B cell (primary cell): ENCODE measurements at regions not wholly inside any gene's neighbourhood (a gene's known extent, or its start where the extent isn't known, plus 50 kb on each side); places are given as distances from the start of the nearest gene placed in this dataset.

ENCODE experiments used
- ATAC-seq: fragments of 200-7000 bp; cut with Tn5 transposase; one replicate; pipeline ENCODE4 v1.10.0; 2021; ENCODE audit warnings: low read depth, mild to moderate bottlenecking, moderate number of reproducible peaks, moderate library complexity
- CTCF ChIA-PET: fragments of 350-600 bp; sonication (Branson Sonifier 250); formaldehyde crosslinking; loops from one replicate; lab custom pipeline; 2021; ENCODE audit warnings: antibody characterized with exemption, inconsistent platforms; lab: Charles Lee
- POLR2A ChIA-PET: fragments of 350-600 bp; sonication (Branson Sonifier 250); formaldehyde crosslinking; loops from one replicate; lab custom pipeline; 2021; ENCODE audit warnings: antibody characterized with exemption; lab: Charles Lee
- DNase-seq: peaks from one replicate; pipeline ENCODE4 v3.0.0; 2013
- H2AFZ ChIP-seq: 2 replicates; pipeline ENCODE4 v1.6.1; 2012; ENCODE audit warnings: mild to moderate bottlenecking, low read depth, low read length; ENCODE audit not compliant: insufficient read depth, poor library complexity, severe bottlenecking
- H3K27ac ChIP-seq, 2 donors: 1 replicate in 1 of 2; 2 replicates in 1 of 2; pipeline ENCODE4 v1.5.1; 2012 to 2013; ENCODE audit warnings: low read length in 2 of 2, mild to moderate bottlenecking in 2 of 2, moderate library complexity in 1 of 2
- H3K27me3 ChIP-seq, 4 experiments: fragments of 200-600 bp in 1 of 4; sonication (generic) in 1 of 4; replicated peaks in 1 of 4; 1 replicate in 2 of 4; 2 replicates in 2 of 4; pipeline versions ENCODE4 v1.6.1 to v1.7.0; 2013 to 2016; ENCODE audit warnings: low read length in 3 of 4, mild to moderate bottlenecking in 2 of 4, mixed read lengths in 1 of 4, moderate library complexity in 1 of 4; ENCODE audit not compliant: insufficient read depth in 4 of 4, control insufficient read depth in 3 of 4; ENCODE audit errors: control extremely low read depth in 1 of 4
- H3K36me3 ChIP-seq, 2 experiments: replicated peaks in 1 of 2; 1 replicate in 1 of 2; 2 replicates in 1 of 2; pipeline versions ENCODE4 v1.6.1 to v1.7.1; 2013; ENCODE audit warnings: low read length in 1 of 2; ENCODE audit not compliant: insufficient read depth in 2 of 2, control insufficient read depth in 1 of 2; ENCODE audit errors: control extremely low read depth in 1 of 2, extremely low read depth in 1 of 2
- H3K4me1 ChIP-seq, 2 donors: fragments of 200-600 bp in 1 of 2; sonication (generic) in 1 of 2; 1 replicate in 1 of 2; 2 replicates in 1 of 2; pipeline versions ENCODE4 v1.5.1 to v1.6.1; 2013 to 2017; ENCODE audit warnings: low read length in 2 of 2; ENCODE audit not compliant: control insufficient read depth in 2 of 2, insufficient read depth in 2 of 2
- H3K4me2 ChIP-seq: replicated peaks from 2 replicates; pipeline ENCODE3; 2012; ENCODE audit warnings: mild to moderate bottlenecking, low read depth, low read length; ENCODE audit not compliant: poor library complexity, severe bottlenecking
- H3K4me3 ChIP-seq, 5 experiments: fragments of 200-600 bp in 1 of 5; sonication (generic) in 1 of 5; 1 replicate in 3 of 5; 2 replicates in 2 of 5; pipeline versions ENCODE4 v1.5.1 to v1.7.0; 2011 to 2016; ENCODE audit warnings: low read length in 4 of 5, mild to moderate bottlenecking in 4 of 5, low read depth in 2 of 5, control low read depth in 1 of 5, moderate library complexity in 1 of 5; ENCODE audit not compliant: insufficient read depth in 1 of 5; ENCODE audit errors: control extremely low read depth in 1 of 5, extremely low read depth in 1 of 5
- H3K79me2 ChIP-seq: fragments of 200-600 bp; sonication (generic); one replicate; pipeline ENCODE4 v1.6.0; 2016; ENCODE audit warnings: low read length; ENCODE audit not compliant: control insufficient read depth, insufficient read depth
- H3K9ac ChIP-seq: fragments of 200-600 bp; sonication (generic); 2 replicates; pipeline ENCODE4 v1.6.1; 2017; ENCODE audit warnings: mild to moderate bottlenecking, low read length, moderate library complexity
- H3K9me3 ChIP-seq, 3 donors: one replicate each; pipeline versions ENCODE4 v1.6.1 to v1.7.1; 2013; ENCODE audit warnings: low read length in 2 of 3; ENCODE audit not compliant: control insufficient read depth in 2 of 3, insufficient read depth in 1 of 3; ENCODE audit errors: control extremely low read depth in 1 of 3
- H4K20me1 ChIP-seq: 2 replicates; pipeline ENCODE4 v1.6.0; 2012; ENCODE audit warnings: mild to moderate bottlenecking, low read length; ENCODE audit not compliant: insufficient read depth, control insufficient read depth, poor library complexity, severe bottlenecking
- H3K27ac Mint-ChIP-seq: one replicate; pipeline ENCODE4 v1.8.0; 2021; ENCODE audit warnings: mixed read lengths
- H3K27me3 Mint-ChIP-seq: one replicate; pipeline ENCODE4 v1.8.0; 2021; ENCODE audit warnings: mixed read lengths
- H3K4me1 Mint-ChIP-seq: one replicate; pipeline ENCODE4 v1.8.0; 2021; ENCODE audit warnings: mixed read lengths
- H3K4me3 Mint-ChIP-seq: one replicate; pipeline ENCODE4 v1.8.0; 2021; ENCODE audit warnings: mixed read lengths
- H3K9me3 Mint-ChIP-seq: one replicate; pipeline ENCODE4 v1.8.0; 2022; ENCODE audit warnings: mixed read lengths; ENCODE audit not compliant: insufficient read depth
- EZH2 ChIP-seq: IDR thresholded peaks from 2 replicates; pipeline ENCODE4 v1.6.1; 2012; ENCODE audit warnings: borderline replicate concordance, low read depth, mild to moderate bottlenecking, moderate library complexity, low read length; ENCODE audit not compliant: insufficient read depth, poor library complexity, severe bottlenecking
- WGBS: methylation state at CpG from one replicate; pipeline ENCODE4 v1.1.5; 2013; ENCODE audit warnings: missing lambda C conversion rate; ENCODE audit not compliant: insufficient coverage; 5-methylcytosine and 5-hydroxymethylcytosine counted together
- intact Hi-C: fragments of 100-400 bp; cut with micrococcal nuclease; formaldehyde crosslinking; loops from one replicate; pipeline ENCODE4 v1.10.0; 2022
- TF ChIP-seq, protein P1 (sequence below): fragments of 200-600 bp; IDR thresholded peaks from one replicate; pipeline ENCODE4 v1.8.0; 2022; ENCODE audit warnings: antibody characterized with exemption, mild to moderate bottlenecking

- no peaks in the 10 kb centered on the region for H4K20me1 ChIP-seq
- H3K36me3 ChIP-seq = no peaks in the 10 kb centered on the region
- Mint-ChIP-seq H3K27ac (no peak overlapping the region), H3K4me3 (no peak overlapping the region), H3K4me1 (no peaks in the 10 kb centered on the region), H3K27me3 (peaks cover 7% of the 10 kb centered on the region), H3K9me3 (peaks cover 10% of the 10 kb centered on the region)
- H3K4me1 ChIP-seq = no peaks in the 10 kb centered on the region
- no peak overlapping the region for H2AFZ ChIP-seq
- peaks cover 0 to 3% (median 2%) of the 10 kb centered on the region in 3 donors for H3K9me3 ChIP-seq
- TF ChIP-seq EZH2 = no peak
- TF ChIP-seq, protein P1, sequence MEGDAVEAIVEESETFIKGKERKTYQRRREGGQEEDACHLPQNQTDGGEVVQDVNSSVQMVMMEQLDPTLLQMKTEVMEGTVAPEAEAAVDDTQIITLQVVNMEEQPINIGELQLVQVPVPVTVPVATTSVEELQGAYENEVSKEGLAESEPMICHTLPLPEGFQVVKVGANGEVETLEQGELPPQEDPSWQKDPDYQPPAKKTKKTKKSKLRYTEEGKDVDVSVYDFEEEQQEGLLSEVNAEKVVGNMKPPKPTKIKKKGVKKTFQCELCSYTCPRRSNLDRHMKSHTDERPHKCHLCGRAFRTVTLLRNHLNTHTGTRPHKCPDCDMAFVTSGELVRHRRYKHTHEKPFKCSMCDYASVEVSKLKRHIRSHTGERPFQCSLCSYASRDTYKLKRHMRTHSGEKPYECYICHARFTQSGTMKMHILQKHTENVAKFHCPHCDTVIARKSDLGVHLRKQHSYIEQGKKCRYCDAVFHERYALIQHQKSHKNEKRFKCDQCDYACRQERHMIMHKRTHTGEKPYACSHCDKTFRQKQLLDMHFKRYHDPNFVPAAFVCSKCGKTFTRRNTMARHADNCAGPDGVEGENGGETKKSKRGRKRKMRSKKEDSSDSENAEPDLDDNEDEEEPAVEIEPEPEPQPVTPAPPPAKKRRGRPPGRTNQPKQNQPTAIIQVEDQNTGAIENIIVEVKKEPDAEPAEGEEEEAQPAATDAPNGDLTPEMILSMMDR = no peak
- no peak overlapping the region for H3K9ac ChIP-seq
- CTCF ChIA-PET = interaction anchor here (1.2 kb wide), 1 partner anchor 9 kb away, joined by 3 read pairs; no protein-coding TSS in a partner anchor
- ATAC-seq (no peak), DNase-seq (no peak)
- H3K27ac ChIP-seq = no peak overlapping the region
- WGBS = 60% methylated on average over 3 of the region's 6 CpGs
- POLR2A ChIA-PET = no interaction called here
- intact Hi-C loops = no loop called here
- no peaks in the 10 kb centered on the region for H3K79me2 ChIP-seq
- no peak overlapping the region for H3K4me2 ChIP-seq
- no peaks in the 10 kb centered on the region for H3K27me3 ChIP-seq
- no peak overlapping the region for H3K4me3 ChIP-seq
Observed at GRCh38 chr21:38721055-38721454, 84.7 kb upstream of the ETS2 start.

GRCh38 chr21:38721958-38722357 is 83.8 kb upstream of the ETS2 start:
- no peak overlapping the region for H3K4me3 Mint-ChIP-seq

More at GRCh38 chr21:38721958-38722357, 83.8 kb upstream of the ETS2 start:
- no peak overlapping the region for H3K9ac ChIP-seq
- Mint-ChIP-seq H3K9me3 (peaks cover 10% of the 10 kb centered on the region), H3K27ac (no peak overlapping the region), H3K27me3 (peaks cover 7% of the 10 kb centered on the region), H3K4me1 (no peaks in the 10 kb centered on the region)
- H2AFZ ChIP-seq = no peak overlapping the region
- DNase-seq (no peak), ATAC-seq (no peak)
- H4K20me1 ChIP-seq = no peaks in the 10 kb centered on the region
- no peaks in the 10 kb centered on the region for H3K4me1 ChIP-seq
- TF ChIP-seq, protein P1 = no peak
- no peak for TF ChIP-seq EZH2
- ChIA-PET CTCF (interaction anchor here (1.2 kb wide), 1 partner anchor 10 kb away, joined by 3 read pairs; no protein-coding TSS in a partner anchor), POLR2A (no interaction called here)
- no peaks in the 10 kb centered on the region for H3K27me3 ChIP-seq
- H3K27ac ChIP-seq = no peak overlapping the region
- H3K79me2 ChIP-seq = no peaks in the 10 kb centered on the region
- H3K36me3 ChIP-seq = no peaks in the 10 kb centered on the region
- WGBS = 98% methylated on average over 5 of the region's 6 CpGs
- intact Hi-C loops = no loop called here
- H3K4me2 ChIP-seq = no peak overlapping the region
- peaks cover 0 to 3% (median 3%) of the 10 kb centered on the region in 3 donors for H3K9me3 ChIP-seq
- H3K4me3 ChIP-seq = no peak overlapping the region
